ENCODE measurements at regions not wholly inside any gene's neighbourhood (a gene's known extent, or its start where the extent isn't known, plus 50 kb on each side); places are given as distances from the start of the nearest gene placed in this dataset.

- H3K27ac ChIP-seq = no peak overlapping the region
- H3K4me3 ChIP-seq = no peak overlapping the region
- H3K36me3 ChIP-seq = no peaks in the 10 kb centered on the region
- no peaks in the 10 kb centered on the region for H3K27me3 ChIP-seq
- TF ChIP-seq POLR2A (IDR thresholded peaks at IDR 0.05) (no peak), POLR2AphosphoS5 (IDR thresholded peaks at IDR 0.05) (no peak), CTCF (IDR thresholded peaks at IDR 0.05) (no peak), EP300 (IDR thresholded peaks at IDR 0.05) (no peak)
- DNase-seq (ENCODE audit: low spot score in 2 of 2) = no peak
- 86% methylated on average over 5 of the region's 5 CpGs for WGBS
- H3K9me3 ChIP-seq = no peaks in the 10 kb centered on the region
- H3K4me1 ChIP-seq = peaks cover 4% of the 10 kb centered on the region
Measured at GRCh38 chr5:124630767-124631704, 115.4 kb downstream of the ZNF608 start.

GRCh38 chr5:124628721-124629596 lies 117.5 kb downstream of the ZNF608 start:
- WGBS = 83% methylated on average over 12 of the region's 17 CpGs
- no peak overlapping the region for H3K27ac ChIP-seq
- H3K9me3 ChIP-seq = no peaks in the 10 kb centered on the region
- no peaks in the 10 kb centered on the region for H3K4me1 ChIP-seq
- no peaks in the 10 kb centered on the region for H3K27me3 ChIP-seq
- H3K4me3 ChIP-seq = no peak overlapping the region
- TF ChIP-seq EP300 (IDR thresholded peaks at IDR 0.05) (no peak), CTCF (IDR thresholded peaks at IDR 0.05) (no peak), POLR2A (IDR thresholded peaks at IDR 0.05) (no peak), POLR2AphosphoS5 (IDR thresholded peaks at IDR 0.05) (no peak)
- peak in 1 of 2 donors; percentile 79 for DNase-seq (ENCODE audit: low spot score in 2 of 2)
- H3K36me3 ChIP-seq = no peaks in the 10 kb centered on the region

GRCh38 chr5:124627815-124628595 lies 118.4 kb downstream of the ZNF608 start:
- no peak for DNase-seq (ENCODE audit: low spot score in 2 of 2)
- no peaks in the 10 kb centered on the region for H3K36me3 ChIP-seq
- no peaks in the 10 kb centered on the region for H3K4me1 ChIP-seq
- H3K4me3 ChIP-seq = no peak overlapping the region
- no peak for TF ChIP-seq POLR2A (IDR thresholded peaks at IDR 0.05)
- no peak for TF ChIP-seq POLR2AphosphoS5 (IDR thresholded peaks at IDR 0.05)
- TF ChIP-seq EP300 (IDR thresholded peaks at IDR 0.05) = no peak
- no peak for TF ChIP-seq CTCF (IDR thresholded peaks at IDR 0.05)
- no peak overlapping the region for H3K27ac ChIP-seq
- WGBS = 79% methylated on average over 17 of the region's 17 CpGs
- no peaks in the 10 kb centered on the region for H3K9me3 ChIP-seq
- H3K27me3 ChIP-seq = no peaks in the 10 kb centered on the region

- Histone ChIP-seq H3K27ac (no peak overlapping the region), H3K4me3 (no peak overlapping the region), H3K9me3 (no peaks in the 10 kb centered on the region), H3K27me3 (no peaks in the 10 kb centered on the region), H3K36me3 (no peaks in the 10 kb centered on the region), H3K4me1 (no peaks in the 10 kb centered on the region)
- TF ChIP-seq POLR2AphosphoS5 (IDR thresholded peaks at IDR 0.05) (no peak), CTCF (IDR thresholded peaks at IDR 0.05) (no peak)
- 98% methylated on average over 2 of the region's 2 CpGs for WGBS
- DNase-seq (ENCODE audit: low spot score in 2 of 2) = no peak
Measured at GRCh38 chr5:124626053-124626452, 120.4 kb downstream of the ZNF608 start.
